HG02981 (cell line): ENCODE measurements at regions not wholly inside any gene's neighbourhood (a gene's known extent, or its start where the extent isn't known, plus 50 kb on each side); places are given as distances from the start of the nearest gene placed in this dataset.
"Not testable (repeated sequence)": the region's sequence is repeated elsewhere in the genome, so short reads cannot be mapped to it uniquely, and the experiment has no call there.

Source experiments
- ATAC-seq: cut with Tn5 transposase; IDR thresholded peaks from one replicate; pipeline ENCODE4 v1.9.1; 2021; ENCODE audit warnings: mild to moderate bottlenecking, moderate library complexity; ENCODE audit not compliant: unreplicated experiment

- ATAC-seq, result no peak
Measured at GRCh38 chr20:1757606-1758512, 100.3 kb upstream of the SIRPG start.

- no peak for ATAC-seq
Measured at GRCh38 chr20:1757072-1757471, 99.5 kb upstream of the SIRPG start.

- no peak for ATAC-seq
Measured at GRCh38 chr20:1754749-1755148, 97.2 kb upstream of the SIRPG start.

- no peak for ATAC-seq
Measured at GRCh38 chr20:1754306-1754705, 96.7 kb upstream of the SIRPG start.

- no peak for ATAC-seq
Measured at GRCh38 chr20:1752045-1752444, 94.5 kb upstream of the SIRPG start.

GRCh38 chr20:1748777-1749176 is 91.2 kb upstream of the SIRPG start:
- no peak for ATAC-seq

- no peak for ATAC-seq
Measured at GRCh38 chr20:1747953-1748577, 90.5 kb upstream of the SIRPG start.

- not testable (repeated sequence) for ATAC-seq
Measured at GRCh38 chr20:1742049-1742434, 84.5 kb upstream of the SIRPG start.

- no peak for ATAC-seq
Measured at GRCh38 chr20:1741309-1742048, 83.9 kb upstream of the SIRPG start.

GRCh38 chr20:1737134-1737533 is 79.6 kb upstream of the SIRPG start:
- no peak for ATAC-seq

- no peak for ATAC-seq
Measured at GRCh38 chr20:1735417-1736089, 78.0 kb upstream of the SIRPG start.

GRCh38 chr20:1734269-1734858 is 76.8 kb upstream of the SIRPG start:
- ATAC-seq, result no peak

- not testable (repeated sequence) for ATAC-seq
Measured at GRCh38 chr20:1731828-1732375, 74.3 kb upstream of the SIRPG start.

GRCh38 chr20:1730981-1731711 is 73.6 kb upstream of the SIRPG start:
- not testable (repeated sequence) for ATAC-seq

- not testable (repeated sequence) for ATAC-seq
Measured at GRCh38 chr20:1727303-1727702, 69.7 kb upstream of the SIRPG start.

- ATAC-seq, result no peak
Measured at GRCh38 chr20:1724901-1725300, 67.3 kb upstream of the SIRPG start.

- no peak for ATAC-seq
Measured at GRCh38 chr20:1722513-1723050, 65.0 kb upstream of the SIRPG start.

- ATAC-seq, result no peak
Measured at GRCh38 chr20:1721687-1722512, 64.3 kb upstream of the SIRPG start.
